SK-N-SH treated with all-trans-retinoic acid at 6 μM for 48 hours (cell line): ENCODE measurements at regions not wholly inside any gene's neighbourhood (a gene's known extent, or its start where the extent isn't known, plus 50 kb on each side); places are given as distances from the start of the nearest gene placed in this dataset.

Source experiments
- ATAC-seq: fragments of 200-7000 bp; cut with Tn5 transposase; 3 replicates; pipeline ENCODE4 v1.9.1; 2020; ENCODE audit warnings: mild to moderate bottlenecking, moderate library complexity
- ARNTL ChIP-seq: fragments of 450-650 bp; formaldehyde crosslinking; IDR thresholded peaks from 2 replicates; pipeline ENCODE4 v1.5.0; 2020; ENCODE audit warnings: low read depth, mild to moderate bottlenecking, moderate library complexity, borderline replicate concordance
- BACH2 ChIP-seq: fragments of 250-450 bp; sonication (Bioruptor Pico); IDR thresholded peaks from 2 replicates; pipeline ENCODE4 v1.9.0; 2021; ENCODE audit warnings: mild to moderate bottlenecking, borderline replicate concordance
- CREB5 ChIP-seq: fragments of 250-450 bp; sonication (Bioruptor Pico); IDR thresholded peaks from 2 replicates; pipeline ENCODE4 v1.5.1; 2020; ENCODE audit warnings: low read depth, mild to moderate bottlenecking, moderate library complexity
- CSDC2 ChIP-seq: fragments of 250-450 bp; sonication (Bioruptor Pico); IDR thresholded peaks from 2 replicates; pipeline ENCODE4 v1.5.0; 2020; ENCODE audit warnings: mild to moderate bottlenecking, moderate library complexity
- CSRNP3 ChIP-seq: fragments of 250-450 bp; sonication (Bioruptor Pico); IDR thresholded peaks from 2 replicates; pipeline ENCODE4 v1.5.1; 2021; ENCODE audit warnings: mild to moderate bottlenecking, moderate library complexity
- ESRRG ChIP-seq: fragments of 250-450 bp; sonication (Bioruptor Pico); IDR thresholded peaks from 2 replicates; pipeline ENCODE4 v1.6.1; 2021; ENCODE audit warnings: mild to moderate bottlenecking
- ISL1 ChIP-seq: fragments of 250-450 bp; sonication (Bioruptor Pico); IDR thresholded peaks from 2 replicates; pipeline ENCODE4 v2.1.2; 2022; ENCODE audit warnings: mild to moderate bottlenecking, moderate library complexity
- OSR1 ChIP-seq: fragments of 250-450 bp; sonication (Bioruptor Pico); IDR thresholded peaks from 2 replicates; pipeline ENCODE4 v1.8.0; 2022; ENCODE audit warnings: moderate library complexity, mild to moderate bottlenecking, inconsistent platforms
- PATZ1 ChIP-seq: fragments of 250-450 bp; sonication (Bioruptor Pico); IDR thresholded peaks from 2 replicates; pipeline ENCODE4 v1.8.0; 2020; ENCODE audit warnings: mild to moderate bottlenecking, moderate library complexity, borderline replicate concordance
- POU6F1 ChIP-seq: fragments of 250-450 bp; sonication (Bioruptor Pico); IDR thresholded peaks from 2 replicates; pipeline ENCODE4 v1.8.0; 2021; ENCODE audit warnings: low read depth, mild to moderate bottlenecking, moderate library complexity, borderline replicate concordance
- PPARA ChIP-seq: fragments of 250-450 bp; sonication (Bioruptor Pico); IDR thresholded peaks from 2 replicates; pipeline ENCODE4 v1.5.0; 2020; ENCODE audit warnings: mild to moderate bottlenecking, borderline replicate concordance
- RARB ChIP-seq: fragments of 250-450 bp; sonication (Bioruptor Pico); IDR thresholded peaks from 2 replicates; pipeline ENCODE4 v1.8.0; 2021; ENCODE audit warnings: mild to moderate bottlenecking, moderate library complexity
- SNAI2 ChIP-seq: fragments of 250-450 bp; sonication (Bioruptor Pico); IDR thresholded peaks from 2 replicates; pipeline ENCODE4 v1.5.0; 2020; ENCODE audit warnings: mild to moderate bottlenecking, moderate library complexity
- TCF4 ChIP-seq: fragments of 250-450 bp; sonication (Bioruptor Pico); IDR thresholded peaks from 2 replicates; pipeline ENCODE4 v1.8.0; 2021; ENCODE audit warnings: mild to moderate bottlenecking, moderate library complexity, borderline replicate concordance
- TOX ChIP-seq: fragments of 250-450 bp; sonication (Bioruptor Pico); IDR thresholded peaks from 2 replicates; pipeline ENCODE4 v1.8.0; 2021; ENCODE audit warnings: mild to moderate bottlenecking, moderate library complexity, borderline replicate concordance
- TSHZ2 ChIP-seq: fragments of 250-450 bp; sonication (Bioruptor Pico); IDR thresholded peaks from 2 replicates; pipeline ENCODE4 v1.5.0; 2020; ENCODE audit warnings: mild to moderate bottlenecking, moderate library complexity
- ZC3H10 ChIP-seq: fragments of 250-450 bp; sonication (Bioruptor Pico); IDR thresholded peaks from 2 replicates; pipeline ENCODE4 v1.5.1; 2021; ENCODE audit warnings: mild to moderate bottlenecking, moderate library complexity
- ZFP3 ChIP-seq: fragments of 250-450 bp; sonication (Bioruptor Pico); IDR thresholded peaks from 2 replicates; pipeline ENCODE4 v1.5.0; 2020; ENCODE audit warnings: mild to moderate bottlenecking, moderate library complexity
- ZFP30 ChIP-seq: fragments of 450-650 bp; formaldehyde crosslinking; IDR thresholded peaks from 2 replicates; pipeline ENCODE4 v1.5.0; 2022; ENCODE audit warnings: mild to moderate bottlenecking, moderate library complexity
- ZNF565 ChIP-seq: fragments of 450-650 bp; formaldehyde crosslinking; conservative IDR thresholded peaks from 2 replicates; pipeline ENCODE4 v1.5.0; 2020; ENCODE audit warnings: low read depth, mild to moderate bottlenecking, moderate library complexity
- ZNF8 ChIP-seq: fragments of 450-650 bp; formaldehyde crosslinking; IDR thresholded peaks from 2 replicates; pipeline ENCODE4 v1.5.0; 2020; ENCODE audit warnings: mild to moderate bottlenecking, moderate library complexity

GRCh38 chr2:21860907-21861306 lies 737.1 kb downstream of the TDRD15 start (continued):
- no peak for TF ChIP-seq TSHZ2 (CRISPR knock-in tag)
- TF ChIP-seq ZC3H10, result no peak

GRCh38 chr2:21866316-21866715 lies 742.5 kb downstream of the TDRD15 start:
- TF ChIP-seq CSDC2, result no peak
- no peak for TF ChIP-seq CREB5 (CRISPR knock-in tag)
- no peak for TF ChIP-seq ESRRG (CRISPR knock-in tag)
- no peak for TF ChIP-seq TOX (CRISPR knock-in tag)
- no peak for TF ChIP-seq PPARA (CRISPR knock-in tag)
- TF ChIP-seq PATZ1 (CRISPR knock-in tag), result no peak
- TF ChIP-seq ARNTL, result no peak
- TF ChIP-seq OSR1, result no peak
- TF ChIP-seq BACH2 (CRISPR knock-in tag), result no peak
- TF ChIP-seq ZNF8 (CRISPR knock-in tag), result no peak
- TF ChIP-seq RARB (CRISPR knock-in tag), result no peak
- no peak for TF ChIP-seq TCF4 (CRISPR knock-in tag)
- TF ChIP-seq ISL1 (CRISPR knock-in tag), result no peak
- no peak for TF ChIP-seq POU6F1 (CRISPR knock-in tag)
- no peak for TF ChIP-seq ZNF565
- no peak for TF ChIP-seq SNAI2 (CRISPR knock-in tag)
- no peak for TF ChIP-seq CSRNP3 (CRISPR knock-in tag)
- no peak for TF ChIP-seq ZFP30
- no peak for TF ChIP-seq ZC3H10
- no peak for TF ChIP-seq ZFP3 (CRISPR knock-in tag)
- TF ChIP-seq, all 23 proteins: peak for 0
- no peak for ATAC-seq

GRCh38 chr2:21887881-21888280 lies 764.1 kb downstream of the TDRD15 start:
- no peak for ATAC-seq
- no peak for TF ChIP-seq CSDC2
- TF ChIP-seq TOX (CRISPR knock-in tag), result no peak
- no peak for TF ChIP-seq ZFP3 (CRISPR knock-in tag)
- TF ChIP-seq TSHZ2 (CRISPR knock-in tag), result no peak
- no peak for TF ChIP-seq ZNF8 (CRISPR knock-in tag)
- TF ChIP-seq CREB5 (CRISPR knock-in tag), result no peak
- no peak for TF ChIP-seq POU6F1 (CRISPR knock-in tag)
- no peak for TF ChIP-seq PPARA (CRISPR knock-in tag)
- no peak for TF ChIP-seq CSRNP3 (CRISPR knock-in tag)
- no peak for TF ChIP-seq TCF4 (CRISPR knock-in tag)
- no peak for TF ChIP-seq SNAI2 (CRISPR knock-in tag)
- TF ChIP-seq BACH2 (CRISPR knock-in tag), result no peak
